ENCODE measurements at regions not wholly inside any gene's neighbourhood (a gene's known extent, or its start where the extent isn't known, plus 50 kb on each side); places are given as distances from the start of the nearest gene placed in this dataset.
A peak's percentile ranks its signal among the peaks of the same experiment; 100 is the strongest.
"Not testable (repeated sequence)": the region's sequence is repeated elsewhere in the genome, so short reads cannot be mapped to it uniquely, and the experiment has no call there.

DNA sequence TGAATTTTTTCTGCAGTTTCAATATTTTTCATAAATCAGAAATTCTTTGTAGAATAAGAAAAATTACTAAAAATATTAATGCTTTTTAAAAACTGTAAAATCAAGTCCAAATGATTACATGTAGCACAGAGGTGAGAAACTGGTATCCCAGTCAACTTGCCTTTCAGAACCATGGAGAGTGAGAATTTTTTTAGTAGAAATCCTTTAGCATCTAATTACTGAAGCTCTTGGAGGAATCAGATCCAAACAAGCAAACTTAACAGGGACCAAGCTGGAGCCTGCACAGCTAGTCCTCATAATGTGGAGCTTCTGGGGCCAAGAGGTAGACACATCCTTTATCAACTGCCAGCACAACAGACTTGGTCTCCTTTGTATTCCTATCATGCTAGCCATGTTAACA, 724.5 kb downstream of the TFAP2A start:
- no peak overlapping the region for H3K27ac ChIP-seq
- TF ChIP-seq, protein P1, sequence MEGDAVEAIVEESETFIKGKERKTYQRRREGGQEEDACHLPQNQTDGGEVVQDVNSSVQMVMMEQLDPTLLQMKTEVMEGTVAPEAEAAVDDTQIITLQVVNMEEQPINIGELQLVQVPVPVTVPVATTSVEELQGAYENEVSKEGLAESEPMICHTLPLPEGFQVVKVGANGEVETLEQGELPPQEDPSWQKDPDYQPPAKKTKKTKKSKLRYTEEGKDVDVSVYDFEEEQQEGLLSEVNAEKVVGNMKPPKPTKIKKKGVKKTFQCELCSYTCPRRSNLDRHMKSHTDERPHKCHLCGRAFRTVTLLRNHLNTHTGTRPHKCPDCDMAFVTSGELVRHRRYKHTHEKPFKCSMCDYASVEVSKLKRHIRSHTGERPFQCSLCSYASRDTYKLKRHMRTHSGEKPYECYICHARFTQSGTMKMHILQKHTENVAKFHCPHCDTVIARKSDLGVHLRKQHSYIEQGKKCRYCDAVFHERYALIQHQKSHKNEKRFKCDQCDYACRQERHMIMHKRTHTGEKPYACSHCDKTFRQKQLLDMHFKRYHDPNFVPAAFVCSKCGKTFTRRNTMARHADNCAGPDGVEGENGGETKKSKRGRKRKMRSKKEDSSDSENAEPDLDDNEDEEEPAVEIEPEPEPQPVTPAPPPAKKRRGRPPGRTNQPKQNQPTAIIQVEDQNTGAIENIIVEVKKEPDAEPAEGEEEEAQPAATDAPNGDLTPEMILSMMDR (conservative IDR thresholded peaks at IDR 0.05) = no peak

DNA sequence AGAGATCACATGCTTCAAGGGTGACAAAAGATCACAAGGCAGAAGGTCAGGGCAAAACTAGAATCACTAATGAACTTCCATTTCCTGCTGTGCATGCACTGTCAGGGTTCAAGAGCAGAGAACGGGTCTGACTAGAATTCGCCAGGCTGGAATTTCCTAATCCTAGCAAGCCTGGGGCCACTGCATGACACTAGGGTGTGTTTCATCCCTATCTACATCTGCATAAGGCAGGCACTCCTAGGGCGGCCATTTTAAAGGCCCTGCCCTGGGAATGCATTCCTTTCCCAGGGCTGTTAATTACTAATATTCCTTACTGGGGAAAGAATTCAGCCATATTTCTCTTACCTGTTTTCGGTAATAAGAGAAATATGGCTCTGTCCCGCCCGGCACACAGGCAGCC, 734.1 kb downstream of the TFAP2A start:
- H3K27ac ChIP-seq = not testable (repeated sequence)

DNA sequence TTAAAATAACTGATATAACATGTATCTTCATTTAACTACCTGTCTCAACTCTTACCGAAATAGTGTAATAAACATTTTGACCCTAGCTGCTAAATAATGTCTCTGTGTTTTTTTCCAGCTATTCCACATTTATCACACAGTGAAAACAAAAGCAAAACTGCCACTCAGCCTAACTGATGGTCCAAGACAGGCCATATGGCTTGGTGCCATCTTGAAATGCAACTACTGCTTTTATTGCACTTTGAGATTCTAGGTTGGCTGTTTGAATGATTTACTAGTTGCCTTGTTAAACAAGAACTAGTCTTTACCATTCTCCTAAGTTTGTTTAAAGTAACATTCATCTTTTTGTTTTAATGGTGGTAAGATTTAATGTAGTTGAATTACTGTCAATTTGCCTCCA, 739.8 kb downstream of the TFAP2A start:
- TF ChIP-seq, protein P1 (conservative IDR thresholded peaks at IDR 0.05) = no peak
- peak overlapping the region; percentile 18; the same call in 1 of the 2 replicates for H3K27ac ChIP-seq

DNA sequence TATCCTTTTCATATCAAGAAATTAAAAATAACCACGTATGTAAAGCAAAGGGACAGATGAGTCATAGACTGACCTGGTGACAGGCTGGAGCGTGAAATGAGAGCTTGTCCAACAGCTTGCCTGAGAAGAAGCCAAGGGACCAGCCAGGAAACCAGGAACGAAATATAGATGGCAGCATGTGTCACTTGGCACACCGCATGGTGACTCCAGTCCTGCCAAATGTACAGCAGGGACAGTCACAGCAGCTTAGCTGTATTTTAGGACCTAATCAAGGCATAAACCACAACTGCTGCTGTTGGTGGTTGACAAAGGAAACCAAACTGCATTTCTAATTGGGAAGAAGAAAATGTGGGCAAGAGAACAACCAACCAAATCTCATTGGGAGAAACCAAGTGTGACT, 755.0 kb downstream of the TFAP2A start:
- TF ChIP-seq, protein P1 (conservative IDR thresholded peaks at IDR 0.05) = no peak
- no peak overlapping the region for H3K27ac ChIP-seq

DNA sequence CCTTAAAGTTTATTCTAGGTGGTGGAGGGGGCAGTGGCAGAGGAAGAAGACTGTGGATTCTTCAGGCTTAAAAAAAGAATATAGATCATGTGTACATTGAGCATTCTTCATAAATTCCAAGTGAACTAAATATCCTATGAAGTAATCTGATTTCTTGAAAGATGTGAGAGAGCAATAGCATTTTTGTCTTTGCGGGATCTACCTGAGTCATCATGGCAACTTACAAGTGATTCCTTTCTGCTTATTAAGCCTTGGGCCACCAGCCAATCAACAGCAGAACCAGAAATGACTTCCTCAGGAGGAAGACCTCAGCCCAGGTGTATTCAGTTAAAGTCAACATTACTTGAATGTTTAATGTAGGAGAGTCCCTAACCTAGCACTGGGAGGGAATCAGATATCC, 756.9 kb downstream of the TFAP2A start:
- TF ChIP-seq, protein P1 (conservative IDR thresholded peaks at IDR 0.05) = no peak
- no peak overlapping the region for H3K27ac ChIP-seq

DNA sequence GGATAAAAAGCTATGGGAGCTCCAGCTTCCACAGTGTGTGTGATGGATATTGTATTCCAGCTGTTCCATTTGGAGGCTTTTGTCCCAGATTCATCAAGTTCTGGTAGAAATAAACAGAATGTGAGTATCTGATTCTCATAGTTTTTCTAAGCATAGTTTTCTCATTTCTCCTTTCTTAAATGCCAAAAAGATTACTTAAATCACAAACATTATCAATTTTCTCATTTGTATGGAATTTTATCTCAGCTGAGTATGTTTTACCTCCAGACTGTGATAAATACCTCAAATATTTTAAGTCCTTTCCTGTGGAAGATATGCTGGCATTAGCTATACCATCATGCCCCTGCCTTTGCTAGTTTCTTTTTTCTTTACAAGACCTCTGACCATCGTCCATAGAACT, 767.3 kb downstream of the TFAP2A start:
- H3K27ac ChIP-seq = no peak overlapping the region

DNA sequence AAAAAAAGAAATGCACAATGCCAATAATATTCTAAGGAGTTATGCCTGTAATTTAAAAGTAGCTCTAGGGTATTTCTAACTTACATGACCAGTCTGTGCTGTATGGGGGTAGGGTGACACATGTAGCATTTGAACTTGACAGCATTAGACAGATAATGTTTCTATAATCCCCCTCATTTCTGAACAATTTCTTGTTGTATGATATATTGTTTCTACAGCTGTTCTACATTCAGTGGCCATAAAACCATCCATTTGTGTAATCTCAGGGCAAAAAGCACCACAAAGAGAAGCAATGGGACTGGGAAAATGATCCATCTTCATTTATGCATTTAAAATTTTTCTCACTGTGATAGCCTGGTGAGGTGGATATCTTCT, 767.8 kb downstream of the TFAP2A start:
- TF ChIP-seq, protein P1 (conservative IDR thresholded peaks at IDR 0.05) = no peak
- H3K27ac ChIP-seq = no peak overlapping the region

More for the DNA sequence above, 767.3 kb downstream of the TFAP2A start:
- TF ChIP-seq, protein P1 (conservative IDR thresholded peaks at IDR 0.05) = no peak

DNA sequence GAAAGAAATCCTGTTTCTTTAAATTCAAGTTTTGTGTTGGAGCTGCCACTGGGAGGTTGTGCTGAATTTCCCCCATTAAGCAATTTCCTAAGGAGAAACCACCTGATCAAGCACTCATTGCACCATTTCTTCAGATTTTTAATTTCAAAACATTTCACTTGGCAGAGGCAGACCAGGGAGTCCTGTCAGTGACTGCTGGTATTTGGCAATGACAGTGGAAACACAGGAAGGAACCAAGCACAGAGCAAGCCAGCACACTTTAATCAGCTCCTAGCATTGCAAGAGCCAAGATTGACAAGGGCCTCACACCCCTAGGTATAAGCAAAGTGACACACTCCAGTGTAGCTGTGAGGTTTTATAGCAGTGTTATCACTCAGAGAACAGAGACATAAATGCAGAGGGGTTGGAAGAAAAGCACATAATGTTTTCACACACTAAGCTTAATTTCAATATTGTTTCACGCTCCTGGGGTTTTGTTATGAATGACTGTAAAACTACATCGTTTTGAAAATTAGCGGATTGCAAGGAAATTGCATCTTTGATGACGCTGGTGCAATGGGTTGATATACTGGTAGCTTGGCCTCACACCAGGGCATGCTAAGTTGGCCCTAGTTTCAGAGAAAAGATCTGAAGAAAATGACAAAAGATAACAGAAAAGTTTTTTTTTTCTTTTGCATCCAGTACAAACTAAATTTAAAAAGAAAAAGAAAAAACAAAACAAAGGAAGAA, 768.4 kb downstream of the TFAP2A start:
- TF ChIP-seq, protein P1 (conservative IDR thresholded peaks at IDR 0.05) = no peak
- no peak overlapping the region for H3K27ac ChIP-seq

Measured in VCaP (cell line).